ENCODE measurements at regions not wholly inside any gene's neighbourhood (a gene's known extent, or its start where the extent isn't known, plus 50 kb on each side); places are given as distances from the start of the nearest gene placed in this dataset.

GRCh38 chr20:6490849-6491248, 276.6 kb upstream of the BMP2 start (continued):
- TF ChIP-seq ARID5B (CRISPR knock-in tag; IDR thresholded peaks at IDR 0.05), result peak; percentile 89
- no peak for TF ChIP-seq SMAD1 (CRISPR knock-in tag; IDR thresholded peaks at IDR 0.05; ENCODE audit: borderline replicate concordance, low read depth)
- TF ChIP-seq SMARCE1 (IDR thresholded peaks at IDR 0.05; ENCODE audit: borderline replicate concordance), result 0 out of 2 replicates have a peak, but pooled peaks have one; percentile 41
- peak; percentile 62; the same call in 1 of the 2 replicates for TF ChIP-seq SALL1 (CRISPR knock-in tag; IDR thresholded peaks at IDR 0.05)
- TF ChIP-seq MTA3 (CRISPR knock-in tag; IDR thresholded peaks at IDR 0.05), result no peak
- TF ChIP-seq RARA (CRISPR knock-in tag; IDR thresholded peaks at IDR 0.05), result peak; percentile 69; the same call in 1 of the 2 replicates
- TF ChIP-seq MAFK (conservative IDR thresholded peaks at IDR 0.05 in 1 of 2, IDR thresholded peaks at IDR 0.05 in 1 of 2; ENCODE audit: low read length in 2 of 2), result peak in 1 of 2 experiments; percentile 55; a peak in 2 of 4 replicates
- TF ChIP-seq ZNF720 (CRISPR knock-in tag; IDR thresholded peaks at IDR 0.05), result 0 out of 2 replicates have a peak, but pooled peaks have one; percentile 50
- TF ChIP-seq RFX3 (CRISPR knock-in tag; IDR thresholded peaks at IDR 0.05), result peak; percentile 30; the same call in 1 of the 2 replicates
- no peak for TF ChIP-seq PAWR (CRISPR knock-in tag; IDR thresholded peaks at IDR 0.05; ENCODE audit: borderline replicate concordance)
- peak; percentile 73; the same call in 1 of the 2 replicates for TF ChIP-seq ZMYM4 (CRISPR knock-in tag; IDR thresholded peaks at IDR 0.05)
- TF ChIP-seq PHF21A (CRISPR knock-in tag; IDR thresholded peaks at IDR 0.05), result no peak
- TF ChIP-seq PAXIP1 (CRISPR knock-in tag; conservative IDR thresholded peaks at IDR 0.05), result peak; percentile 68
- TF ChIP-seq ARID4A (CRISPR knock-in tag; IDR thresholded peaks at IDR 0.05; ENCODE audit: borderline replicate concordance), result peak; percentile 32; the same call in 1 of the 2 replicates
